ENCODE measurements at regions not wholly inside any gene's neighbourhood (a gene's known extent, or its start where the extent isn't known, plus 50 kb on each side); places are given as distances from the start of the nearest gene placed in this dataset.

- no peak overlapping the region for H3K27ac ChIP-seq
- DNase-seq: no peak
- no peaks in the 10 kb centered on the region for H3K36me3 ChIP-seq
- H3K9me3 ChIP-seq (ENCODE audit: severe bottlenecking): no peaks in the 10 kb centered on the region
- TF ChIP-seq, protein P1, sequence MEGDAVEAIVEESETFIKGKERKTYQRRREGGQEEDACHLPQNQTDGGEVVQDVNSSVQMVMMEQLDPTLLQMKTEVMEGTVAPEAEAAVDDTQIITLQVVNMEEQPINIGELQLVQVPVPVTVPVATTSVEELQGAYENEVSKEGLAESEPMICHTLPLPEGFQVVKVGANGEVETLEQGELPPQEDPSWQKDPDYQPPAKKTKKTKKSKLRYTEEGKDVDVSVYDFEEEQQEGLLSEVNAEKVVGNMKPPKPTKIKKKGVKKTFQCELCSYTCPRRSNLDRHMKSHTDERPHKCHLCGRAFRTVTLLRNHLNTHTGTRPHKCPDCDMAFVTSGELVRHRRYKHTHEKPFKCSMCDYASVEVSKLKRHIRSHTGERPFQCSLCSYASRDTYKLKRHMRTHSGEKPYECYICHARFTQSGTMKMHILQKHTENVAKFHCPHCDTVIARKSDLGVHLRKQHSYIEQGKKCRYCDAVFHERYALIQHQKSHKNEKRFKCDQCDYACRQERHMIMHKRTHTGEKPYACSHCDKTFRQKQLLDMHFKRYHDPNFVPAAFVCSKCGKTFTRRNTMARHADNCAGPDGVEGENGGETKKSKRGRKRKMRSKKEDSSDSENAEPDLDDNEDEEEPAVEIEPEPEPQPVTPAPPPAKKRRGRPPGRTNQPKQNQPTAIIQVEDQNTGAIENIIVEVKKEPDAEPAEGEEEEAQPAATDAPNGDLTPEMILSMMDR (IDR thresholded peaks at IDR 0.05; ENCODE audit: low read depth, low read length): no peak
- H3K4me3 ChIP-seq (ENCODE audit: low read depth, low read length): no peak overlapping the region
- no peaks in the 10 kb centered on the region for H3K27me3 ChIP-seq (ENCODE audit: insufficient read depth, low read depth, severe bottlenecking)
Observed at GRCh38 chr12:15033029-15033428, 60.2 kb downstream of the PDE6H start.

GRCh38 chr12:15033641-15034040, 60.8 kb downstream of the PDE6H start:
- Histone ChIP-seq H3K27me3 (ENCODE audit: insufficient read depth, low read depth, severe bottlenecking) (no peaks in the 10 kb centered on the region), H3K36me3 (no peaks in the 10 kb centered on the region), H3K4me3 (ENCODE audit: low read depth, low read length) (no peak overlapping the region), H3K9me3 (ENCODE audit: severe bottlenecking) (no peaks in the 10 kb centered on the region), H3K27ac (peak overlapping the region; percentile 25; the same call in 1 of the 2 replicates)
- TF ChIP-seq, protein P1 (IDR thresholded peaks at IDR 0.05; ENCODE audit: low read depth, low read length): no peak
- no peak for DNase-seq

- H3K27me3 ChIP-seq (ENCODE audit: insufficient read depth, low read depth, severe bottlenecking): no peaks in the 10 kb centered on the region
- no peak overlapping the region for H3K4me3 ChIP-seq (ENCODE audit: low read depth, low read length)
- DNase-seq: no peak
- TF ChIP-seq, protein P1 (IDR thresholded peaks at IDR 0.05; ENCODE audit: low read depth, low read length): no peak
- no peak overlapping the region for H3K27ac ChIP-seq
- H3K9me3 ChIP-seq (ENCODE audit: severe bottlenecking): no peaks in the 10 kb centered on the region
- H3K36me3 ChIP-seq: no peaks in the 10 kb centered on the region
Observed at GRCh38 chr12:15035185-15035584, 62.3 kb downstream of the PDE6H start.

DNA sequence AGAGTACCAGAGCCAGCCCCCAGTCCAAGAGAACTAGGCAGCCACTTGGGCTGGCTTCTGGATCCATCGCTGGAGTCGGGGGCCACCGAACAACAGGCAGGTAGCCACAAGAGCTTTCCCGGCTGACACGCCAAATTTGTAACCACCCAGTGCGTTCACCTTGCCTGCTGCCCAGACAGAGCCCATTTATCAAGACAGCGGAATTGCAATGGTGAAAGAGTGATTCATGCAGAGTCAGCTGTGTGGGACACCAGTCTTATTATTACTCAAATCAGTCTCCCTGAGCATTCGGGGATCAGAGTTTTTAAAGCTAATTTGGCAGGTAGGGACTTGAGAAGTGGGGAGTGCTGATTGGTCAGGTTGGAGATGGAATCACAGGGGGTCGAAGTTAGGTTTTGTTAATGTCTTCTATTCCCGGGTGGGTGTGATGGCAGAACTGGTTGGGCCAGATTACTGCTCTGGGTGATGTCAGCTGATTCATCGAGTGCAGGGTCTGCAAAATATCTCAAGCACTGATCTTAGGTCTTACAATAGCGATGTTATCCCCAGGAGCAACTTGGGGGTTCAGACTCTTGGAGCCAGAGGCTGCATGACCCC, 64.3 kb downstream of the PDE6H start:
- TF ChIP-seq, protein P1 (IDR thresholded peaks at IDR 0.05; ENCODE audit: low read depth, low read length): no peak
- no peak overlapping the region for H3K27ac ChIP-seq
- no peak for DNase-seq

DNA sequence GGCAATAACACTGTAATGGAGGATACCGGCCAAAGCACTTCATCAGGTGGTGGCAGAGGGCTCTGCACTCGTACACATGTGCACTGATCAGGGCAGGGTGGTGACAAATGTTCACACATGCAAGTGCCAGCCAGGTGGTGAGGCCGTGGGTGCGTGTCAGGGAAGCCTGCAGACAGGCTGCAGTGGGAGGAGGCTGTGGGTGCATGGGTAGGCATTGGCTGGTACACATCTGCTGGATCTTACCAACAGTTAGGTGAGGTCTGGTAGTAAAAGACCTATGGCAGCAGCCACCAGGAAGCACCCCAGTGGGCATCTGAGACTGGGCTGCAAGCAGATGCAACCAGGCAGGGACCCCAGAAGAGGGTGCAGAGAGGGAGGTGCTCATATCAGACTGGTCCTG, 65.3 kb downstream of the PDE6H start:
- H3K4me3 ChIP-seq (ENCODE audit: low read depth, low read length): no peak overlapping the region
- H3K27ac ChIP-seq: no peak overlapping the region
- TF ChIP-seq, protein P1 (IDR thresholded peaks at IDR 0.05; ENCODE audit: low read depth, low read length): no peak
- DNase-seq: no peak
- no peaks in the 10 kb centered on the region for H3K36me3 ChIP-seq
- H3K27me3 ChIP-seq (ENCODE audit: insufficient read depth, low read depth, severe bottlenecking): no peaks in the 10 kb centered on the region
- H3K9me3 ChIP-seq (ENCODE audit: severe bottlenecking): no peaks in the 10 kb centered on the region

More for the DNA sequence above, 64.3 kb downstream of the PDE6H start:
- H3K9me3 ChIP-seq (ENCODE audit: severe bottlenecking): no peaks in the 10 kb centered on the region
- H3K4me3 ChIP-seq (ENCODE audit: low read depth, low read length): no peak overlapping the region
- no peaks in the 10 kb centered on the region for H3K27me3 ChIP-seq (ENCODE audit: insufficient read depth, low read depth, severe bottlenecking)
- no peaks in the 10 kb centered on the region for H3K36me3 ChIP-seq

DNA sequence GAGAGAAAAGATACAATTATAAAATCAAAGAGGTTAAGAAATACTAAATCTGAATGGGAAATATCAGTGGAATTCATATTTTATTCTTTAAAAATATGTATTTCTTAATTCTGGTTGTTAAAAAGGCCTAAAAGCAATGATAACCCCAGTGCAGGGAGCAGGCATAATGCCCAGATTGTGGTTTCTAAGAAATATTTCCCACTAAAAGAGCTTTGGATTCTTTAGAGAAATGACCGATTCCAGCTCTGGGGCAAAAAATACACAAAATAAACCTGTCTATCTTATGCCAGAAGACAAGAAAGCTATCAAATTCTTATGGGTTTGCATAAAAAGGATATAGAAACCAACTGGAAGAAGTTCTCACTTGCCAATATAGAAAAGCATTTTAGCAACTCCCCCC, 71.6 kb downstream of the PDE6H start:
- no peak for DNase-seq
- H3K27ac ChIP-seq: no peak overlapping the region
- TF ChIP-seq, protein P1 (IDR thresholded peaks at IDR 0.05; ENCODE audit: low read depth, low read length): no peak
- H3K36me3 ChIP-seq: no peaks in the 10 kb centered on the region
- no peaks in the 10 kb centered on the region for H3K27me3 ChIP-seq (ENCODE audit: insufficient read depth, low read depth, severe bottlenecking)
- H3K4me3 ChIP-seq (ENCODE audit: low read depth, low read length): no peak overlapping the region
- H3K9me3 ChIP-seq (ENCODE audit: severe bottlenecking): no peaks in the 10 kb centered on the region
